GM19193 (cell line): ENCODE measurements at regions not wholly inside any gene's neighbourhood (a gene's known extent, or its start where the extent isn't known, plus 50 kb on each side); places are given as distances from the start of the nearest gene placed in this dataset.

Experiments used
- POLR2A ChIP-seq: IDR thresholded peaks from 4 replicates; pipeline ENCODE4 v1.6.1; 2011; ENCODE audit not compliant: insufficient read depth, insufficient read length; ENCODE audit errors: extremely low read depth

- no peak for TF ChIP-seq POLR2A
Measured at GRCh38 chr11:128152796-128153696, 434.3 kb downstream of the ETS1 start.

GRCh38 chr11:128151780-128152179 lies 435.6 kb downstream of the ETS1 start:
- no peak for TF ChIP-seq POLR2A

- TF ChIP-seq POLR2A: no peak
Measured at GRCh38 chr11:128151338-128151737, 436.0 kb downstream of the ETS1 start.

- no peak for TF ChIP-seq POLR2A
Measured at GRCh38 chr11:128148208-128148607, 439.1 kb downstream of the ETS1 start.

- no peak for TF ChIP-seq POLR2A
Measured at GRCh38 chr11:128146926-128147605, 440.3 kb downstream of the ETS1 start.

- TF ChIP-seq POLR2A: no peak
Measured at GRCh38 chr11:128135451-128135850, 451.9 kb downstream of the ETS1 start.

- no peak for TF ChIP-seq POLR2A
Measured at GRCh38 chr11:128133501-128133900, 453.9 kb downstream of the ETS1 start.

GRCh38 chr11:128130052-128130451 lies 457.3 kb downstream of the ETS1 start:
- no peak for TF ChIP-seq POLR2A

- no peak for TF ChIP-seq POLR2A
Measured at GRCh38 chr11:128125723-128126122, 461.6 kb downstream of the ETS1 start.

- no peak for TF ChIP-seq POLR2A
Measured at GRCh38 chr11:128116885-128117284, 470.5 kb downstream of the ETS1 start.

- TF ChIP-seq POLR2A: no peak
Measured at GRCh38 chr11:128116447-128116846, 470.9 kb downstream of the ETS1 start.

GRCh38 chr11:128105950-128106349 lies 481.4 kb downstream of the ETS1 start:
- TF ChIP-seq POLR2A: no peak

GRCh38 chr11:128105511-128105910 lies 481.8 kb downstream of the ETS1 start:
- TF ChIP-seq POLR2A: no peak

GRCh38 chr11:128103278-128103873 lies 484.0 kb downstream of the ETS1 start:
- no peak for TF ChIP-seq POLR2A

- TF ChIP-seq POLR2A: no peak
Measured at GRCh38 chr11:128098781-128099180, 488.6 kb downstream of the ETS1 start.

GRCh38 chr11:128095466-128095981 lies 491.8 kb downstream of the ETS1 start:
- no peak for TF ChIP-seq POLR2A

- TF ChIP-seq POLR2A: no peak
Measured at GRCh38 chr11:128093689-128094088, 493.7 kb downstream of the ETS1 start.
